NCI-H1105 treated with DMSO at 0.1 percent for 48 hours (cell line): ENCODE measurements at regions not wholly inside any gene's neighbourhood (a gene's known extent, or its start where the extent isn't known, plus 50 kb on each side); places are given as distances from the start of the nearest gene placed in this dataset.

Source experiments
- DNase-seq: peaks from one replicate; lab custom pipeline; 2025; lab: John Stamatoyannopoulos, UW

GRCh38 chr22:27420195-27420816 lies 381.2 kb downstream of the MN1 start:
- DNase-seq, result no peak

- peak; percentile 6 for DNase-seq
Measured at GRCh38 chr22:27420817-27421361, 380.7 kb downstream of the MN1 start.

GRCh38 chr22:27422442-27422841 lies 379.1 kb downstream of the MN1 start:
- DNase-seq, result no peak

- DNase-seq, result no peak
Measured at GRCh38 chr22:27424319-27424718, 377.2 kb downstream of the MN1 start.

GRCh38 chr22:27429476-27429875 lies 372.1 kb downstream of the MN1 start:
- no peak for DNase-seq

- no peak for DNase-seq
Measured at GRCh38 chr22:27431081-27431480, 370.5 kb downstream of the MN1 start.

- DNase-seq, result no peak
Measured at GRCh38 chr22:27431896-27432295, 369.7 kb downstream of the MN1 start.

- no peak for DNase-seq
Measured at GRCh38 chr22:27433099-27433498, 368.5 kb downstream of the MN1 start.

- no peak for DNase-seq
Measured at GRCh38 chr22:27433585-27434190, 367.9 kb downstream of the MN1 start.

GRCh38 chr22:27434898-27435297 lies 366.7 kb downstream of the MN1 start:
- DNase-seq, result no peak

GRCh38 chr22:27435844-27436576 lies 365.5 kb downstream of the MN1 start:
- no peak for DNase-seq

- DNase-seq, result no peak
Measured at GRCh38 chr22:27436591-27436990, 365.0 kb downstream of the MN1 start.

- no peak for DNase-seq
Measured at GRCh38 chr22:27437570-27437969, 364.0 kb downstream of the MN1 start.

GRCh38 chr22:27438271-27438980 lies 363.1 kb downstream of the MN1 start:
- DNase-seq, result peak; percentile 68

GRCh38 chr22:27439131-27439530 lies 362.4 kb downstream of the MN1 start:
- no peak for DNase-seq

GRCh38 chr22:27440304-27440865 lies 361.2 kb downstream of the MN1 start:
- DNase-seq, result no peak

- DNase-seq, result no peak
Measured at GRCh38 chr22:27441706-27442475, 359.7 kb downstream of the MN1 start.

- no peak for DNase-seq
Measured at GRCh38 chr22:27443306-27443705, 358.2 kb downstream of the MN1 start.

GRCh38 chr22:27445881-27446280 lies 355.7 kb downstream of the MN1 start:
- DNase-seq, result no peak

GRCh38 chr22:27447289-27447688 lies 354.3 kb downstream of the MN1 start:
- no peak for DNase-seq

GRCh38 chr22:27450448-27450847 lies 351.1 kb downstream of the MN1 start:
- no peak for DNase-seq
